GM19328 (cell line): ENCODE measurements at regions not wholly inside any gene's neighbourhood (a gene's known extent, or its start where the extent isn't known, plus 50 kb on each side); places are given as distances from the start of the nearest gene placed in this dataset.
A peak's percentile ranks its signal among the peaks of the same experiment; 100 is the strongest.

Experiments
- ATAC-seq: cut with Tn5 transposase; IDR thresholded peaks from one replicate; pipeline ENCODE4 v1.9.1; 2021; ENCODE audit warnings: mild to moderate bottlenecking, moderate library complexity; ENCODE audit not compliant: unreplicated experiment

- peak; percentile 70 for ATAC-seq
Measured at GRCh38 chr3:154018100-154018696, 103.0 kb upstream of the ARHGEF26 start.

- ATAC-seq, result no peak
Measured at GRCh38 chr3:154022606-154023005, 98.6 kb upstream of the ARHGEF26 start.

GRCh38 chr3:154023148-154023547 is 98.0 kb upstream of the ARHGEF26 start:
- no peak for ATAC-seq

GRCh38 chr3:154025007-154025406 is 96.2 kb upstream of the ARHGEF26 start:
- ATAC-seq, result no peak

GRCh38 chr3:154029926-154030325 is 91.3 kb upstream of the ARHGEF26 start:
- no peak for ATAC-seq

GRCh38 chr3:154034797-154035330 is 86.3 kb upstream of the ARHGEF26 start:
- ATAC-seq, result no peak

GRCh38 chr3:154040283-154040682 is 80.9 kb upstream of the ARHGEF26 start:
- peak; percentile 57 for ATAC-seq

- no peak for ATAC-seq
Measured at GRCh38 chr3:154044671-154045070, 76.5 kb upstream of the ARHGEF26 start.

GRCh38 chr3:154050216-154050615 is 71.0 kb upstream of the ARHGEF26 start:
- ATAC-seq, result no peak

- no peak for ATAC-seq
Measured at GRCh38 chr3:154050766-154051165, 70.4 kb upstream of the ARHGEF26 start.

- ATAC-seq, result no peak
Measured at GRCh38 chr3:154059833-154060232, 61.4 kb upstream of the ARHGEF26 start.

GRCh38 chr3:154060238-154061000 is 60.8 kb upstream of the ARHGEF26 start:
- ATAC-seq, result no peak

GRCh38 chr3:154061001-154061370 is 60.2 kb upstream of the ARHGEF26 start:
- no peak for ATAC-seq

- ATAC-seq, result no peak
Measured at GRCh38 chr3:154062513-154062912, 58.7 kb upstream of the ARHGEF26 start.

- ATAC-seq, result no peak
Measured at GRCh38 chr3:154071146-154071545, 50.0 kb upstream of the ARHGEF26 start.
